BE2C (cell line): ENCODE measurements at regions not wholly inside any gene's neighbourhood (a gene's known extent, or its start where the extent isn't known, plus 50 kb on each side); places are given as distances from the start of the nearest gene placed in this dataset.

ENCODE experiments used
- DNase-seq: peaks from one replicate; pipeline ENCODE4 v3.0.0-alpha.2; 2020
- H3K27me3 ChIP-seq: fragments of 250-450 bp; sonication (Bioruptor Pico); 2 replicates; pipeline ENCODE4 v1.5.1; 2020; ENCODE audit warnings: mild to moderate bottlenecking
- H3K36me3 ChIP-seq: fragments of 250-450 bp; sonication (Bioruptor Pico); 2 replicates; pipeline ENCODE4 v1.5.1; 2020; ENCODE audit warnings: mild to moderate bottlenecking
- H3K4me1 ChIP-seq: fragments of 250-450 bp; sonication (Bioruptor Pico); 2 replicates; pipeline ENCODE4 v1.5.1; 2020
- H3K4me3 ChIP-seq: 2 replicates; pipeline ENCODE4 v1.5.1; 2011; ENCODE audit warnings: low read depth, low read length
- H3K9me3 ChIP-seq: fragments of 250-450 bp; sonication (Bioruptor Pico); 2 replicates; pipeline ENCODE4 v1.5.1; 2020
- CTCF ChIP-seq: IDR thresholded peaks from 2 replicates; pipeline ENCODE4 v1.5.1; 2012; ENCODE audit warnings: mild to moderate bottlenecking, low read depth, low read length

GRCh38 chr1:47682786-47683350, 245.0 kb downstream of the FOXD2 start:
- no peak for DNase-seq
- H3K4me1 ChIP-seq: no peaks in the 10 kb centered on the region
- TF ChIP-seq CTCF: no peak
- H3K4me3 ChIP-seq: no peak overlapping the region
- no peaks in the 10 kb centered on the region for H3K9me3 ChIP-seq
- no peaks in the 10 kb centered on the region for H3K36me3 ChIP-seq
- H3K27me3 ChIP-seq: no peaks in the 10 kb centered on the region

GRCh38 chr1:47683401-47683800, 245.6 kb downstream of the FOXD2 start:
- Histone ChIP-seq H3K4me1 (no peaks in the 10 kb centered on the region), H3K4me3 (no peak overlapping the region), H3K36me3 (no peaks in the 10 kb centered on the region), H3K9me3 (no peaks in the 10 kb centered on the region), H3K27me3 (no peaks in the 10 kb centered on the region)
- no peak for DNase-seq
- TF ChIP-seq CTCF: no peak

GRCh38 chr1:47684518-47684917, 246.7 kb downstream of the FOXD2 start:
- Histone ChIP-seq H3K9me3 (no peaks in the 10 kb centered on the region), H3K36me3 (no peaks in the 10 kb centered on the region), H3K4me1 (no peaks in the 10 kb centered on the region), H3K27me3 (no peaks in the 10 kb centered on the region), H3K4me3 (no peak overlapping the region)
- DNase-seq: no peak
- no peak for TF ChIP-seq CTCF

GRCh38 chr1:47684964-47685762, 247.3 kb downstream of the FOXD2 start:
- Histone ChIP-seq H3K36me3 (no peaks in the 10 kb centered on the region), H3K4me3 (no peak overlapping the region), H3K27me3 (no peaks in the 10 kb centered on the region), H3K9me3 (no peaks in the 10 kb centered on the region), H3K4me1 (no peaks in the 10 kb centered on the region)
- TF ChIP-seq CTCF: no peak
- no peak for DNase-seq

- DNase-seq: no peak
- H3K27me3 ChIP-seq: no peaks in the 10 kb centered on the region
- no peaks in the 10 kb centered on the region for H3K9me3 ChIP-seq
- TF ChIP-seq CTCF: no peak
- no peaks in the 10 kb centered on the region for H3K36me3 ChIP-seq
- H3K4me3 ChIP-seq: no peak overlapping the region
- no peaks in the 10 kb centered on the region for H3K4me1 ChIP-seq
Observed at GRCh38 chr1:47685763-47686066, 247.9 kb downstream of the FOXD2 start.
